GM19452 (cell line): ENCODE measurements at regions not wholly inside any gene's neighbourhood (a gene's known extent, or its start where the extent isn't known, plus 50 kb on each side); places are given as distances from the start of the nearest gene placed in this dataset.

Source experiments
- ATAC-seq: cut with Tn5 transposase; IDR thresholded peaks from one replicate; pipeline ENCODE4 v1.9.1; 2021; ENCODE audit not compliant: unreplicated experiment

DNA sequence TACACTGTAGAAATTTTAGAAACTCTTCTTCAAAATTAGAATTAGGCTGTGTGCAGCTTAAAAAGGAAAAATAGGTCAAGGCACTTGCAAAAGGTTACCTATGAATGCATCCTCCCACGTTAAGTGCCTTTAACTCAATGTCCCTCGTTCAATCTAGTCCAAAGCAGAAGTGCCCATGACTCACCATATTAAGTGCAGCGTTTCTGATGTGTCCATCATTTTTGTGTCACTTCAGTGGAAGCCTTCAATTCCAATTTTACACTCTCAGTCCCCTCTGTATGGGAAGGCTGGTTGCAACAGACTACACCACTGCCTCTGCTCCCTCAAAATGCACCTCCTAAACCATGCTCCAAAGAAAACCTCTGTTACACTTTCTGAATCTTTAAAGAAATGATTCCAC lies 53.4 kb downstream of the FOXB1 start:
- no peak for ATAC-seq

DNA sequence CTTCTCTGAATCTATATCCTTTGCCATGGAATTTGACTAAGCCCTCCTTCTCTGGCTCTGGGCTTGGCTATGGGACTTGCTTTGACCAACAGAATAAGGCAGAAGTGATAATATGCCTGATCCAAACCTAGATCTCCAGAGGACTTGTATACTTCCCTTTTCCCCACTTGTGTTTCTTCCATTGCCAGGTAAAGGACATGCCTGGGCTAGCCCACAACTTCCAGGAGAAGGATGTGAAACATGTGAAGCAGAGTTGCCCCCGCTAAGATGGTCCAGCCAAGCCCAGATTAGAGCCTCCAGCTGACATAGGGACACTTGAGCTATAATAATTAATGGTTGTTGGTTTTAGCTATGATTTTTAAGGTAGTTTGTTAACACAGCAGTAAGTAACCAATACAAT lies 55.1 kb downstream of the FOXB1 start:
- no peak for ATAC-seq

DNA sequence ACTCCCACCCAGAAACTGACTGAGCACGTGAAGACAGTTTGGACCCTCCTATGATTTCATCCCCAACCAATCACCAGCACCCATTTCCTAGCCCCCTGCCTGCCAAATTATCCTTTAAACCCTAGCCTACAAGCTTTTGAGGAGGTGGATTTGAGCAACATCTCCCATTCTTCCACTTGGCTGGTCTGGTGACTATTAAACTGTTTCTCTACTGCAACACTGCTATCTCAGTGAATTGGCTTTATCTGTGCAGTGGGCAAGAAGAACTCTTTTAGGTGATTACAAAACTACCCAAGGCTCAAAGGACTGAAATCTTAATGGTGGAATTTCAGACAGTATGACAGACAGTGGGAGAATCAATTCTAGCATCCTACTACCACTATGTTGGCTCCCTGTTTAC lies 57.6 kb downstream of the FOXB1 start:
- no peak for ATAC-seq

DNA sequence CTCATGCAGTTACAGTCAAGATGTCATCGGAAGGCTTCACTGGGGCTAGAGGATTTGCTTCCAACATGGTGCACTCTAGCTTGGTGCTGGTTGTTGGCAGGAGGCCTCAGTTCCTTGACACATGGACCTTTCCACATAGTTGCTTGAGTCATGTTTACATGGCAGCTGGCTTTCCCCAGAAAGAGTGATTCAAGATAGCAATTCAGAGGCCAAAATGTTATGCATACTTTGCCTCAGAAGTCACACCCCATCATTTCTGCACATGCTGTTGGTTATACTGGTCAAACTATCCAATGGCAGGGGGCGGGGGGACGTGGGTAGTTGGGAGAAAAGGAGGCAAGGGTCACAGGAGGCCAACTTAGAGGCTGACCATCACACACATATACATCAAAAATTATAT lies 58.7 kb downstream of the FOXB1 start:
- no peak for ATAC-seq

DNA sequence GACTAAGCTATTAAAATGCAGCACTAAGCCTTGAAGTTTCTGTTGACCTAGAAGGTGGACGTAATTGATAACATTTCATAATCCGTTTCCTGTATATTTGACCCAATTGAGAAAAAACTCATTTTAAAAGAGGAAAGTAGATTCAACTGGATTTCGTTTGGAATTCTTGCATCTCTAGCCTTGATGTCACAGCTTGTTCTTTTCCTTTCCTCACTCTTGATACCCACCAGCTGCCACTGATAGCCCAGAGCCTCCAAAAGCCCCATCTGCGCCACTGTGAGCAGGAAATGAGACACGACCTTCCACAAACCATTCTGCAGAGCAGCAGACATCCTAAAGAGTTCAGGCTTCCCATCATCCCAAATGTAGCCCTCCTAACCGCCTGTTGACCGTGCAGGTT lies 61.8 kb downstream of the FOXB1 start:
- no peak for ATAC-seq

- ATAC-seq = no peak
Observed at GRCh38 chr15:60070838-60071493, 66.9 kb downstream of the FOXB1 start.

GRCh38 chr15:60072826-60073465 lies 68.8 kb downstream of the FOXB1 start:
- ATAC-seq = no peak

DNA sequence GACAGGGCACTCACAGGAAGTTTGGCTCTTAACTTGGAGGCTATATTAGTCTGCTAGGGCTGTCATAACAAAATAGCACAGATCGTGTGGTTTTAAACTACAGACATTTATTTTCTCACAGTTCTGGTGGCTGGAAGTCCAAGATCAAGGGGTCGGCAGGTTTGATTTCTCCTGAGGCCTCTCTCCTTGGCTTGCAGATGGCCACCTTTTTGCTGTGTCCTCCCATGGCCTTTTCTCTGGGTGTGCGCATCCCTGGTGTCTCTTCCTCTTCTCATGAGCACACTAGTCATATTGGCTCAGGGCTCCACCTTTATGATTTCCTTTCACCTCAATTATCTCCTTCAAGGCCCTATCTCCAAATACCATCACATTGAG lies 69.3 kb downstream of the FOXB1 start:
- ATAC-seq = no peak

GRCh38 chr15:60074181-60074885 lies 70.2 kb downstream of the FOXB1 start:
- no peak for ATAC-seq

DNA sequence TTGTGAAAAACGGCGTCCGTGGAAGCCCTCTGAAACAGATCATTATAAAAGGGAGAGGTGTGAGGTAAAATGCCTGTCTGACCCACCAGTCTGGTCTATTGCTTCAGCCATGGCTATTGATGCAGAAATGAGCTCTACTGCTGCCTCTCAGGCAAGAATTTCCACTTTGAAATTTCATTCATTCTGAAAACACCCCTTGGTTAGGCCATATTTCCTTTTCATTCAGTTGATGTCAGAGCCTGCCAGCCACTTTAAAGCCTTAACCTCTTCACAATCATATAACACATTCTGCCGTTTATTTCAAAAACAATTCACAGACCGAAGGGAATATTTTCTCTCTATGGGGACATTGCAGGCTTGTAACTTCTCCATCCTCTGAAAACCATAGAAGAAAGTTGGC lies 71.9 kb downstream of the FOXB1 start:
- no peak for ATAC-seq

- no peak for ATAC-seq
Observed at GRCh38 chr15:60076582-60077276, 72.6 kb downstream of the FOXB1 start.

GRCh38 chr15:60077581-60078359 lies 73.7 kb downstream of the FOXB1 start:
- no peak for ATAC-seq

DNA sequence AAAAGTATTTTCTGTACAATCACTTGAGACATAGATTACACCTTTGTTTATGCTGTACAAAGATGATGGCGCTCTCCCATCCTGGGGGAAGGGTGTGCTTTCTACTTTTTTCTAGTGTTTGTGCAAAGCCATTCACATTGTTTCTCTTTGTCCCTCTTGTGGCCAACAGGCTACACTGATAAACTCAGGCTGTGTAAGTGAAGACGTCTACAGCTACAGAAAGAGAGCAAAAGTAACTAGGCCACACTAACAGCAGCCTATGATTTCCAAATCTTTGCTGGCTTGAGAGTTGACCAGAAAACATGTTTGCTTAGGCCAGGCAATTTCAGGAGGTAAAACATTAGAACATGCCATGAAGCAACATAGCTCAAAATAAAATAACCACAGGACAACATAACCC lies 75.1 kb downstream of the FOXB1 start:
- ATAC-seq = no peak

- ATAC-seq = no peak
Observed at GRCh38 chr15:60081976-60082375, 77.9 kb downstream of the FOXB1 start.

GRCh38 chr15:60083318-60083717 lies 79.2 kb downstream of the FOXB1 start:
- ATAC-seq = no peak

DNA sequence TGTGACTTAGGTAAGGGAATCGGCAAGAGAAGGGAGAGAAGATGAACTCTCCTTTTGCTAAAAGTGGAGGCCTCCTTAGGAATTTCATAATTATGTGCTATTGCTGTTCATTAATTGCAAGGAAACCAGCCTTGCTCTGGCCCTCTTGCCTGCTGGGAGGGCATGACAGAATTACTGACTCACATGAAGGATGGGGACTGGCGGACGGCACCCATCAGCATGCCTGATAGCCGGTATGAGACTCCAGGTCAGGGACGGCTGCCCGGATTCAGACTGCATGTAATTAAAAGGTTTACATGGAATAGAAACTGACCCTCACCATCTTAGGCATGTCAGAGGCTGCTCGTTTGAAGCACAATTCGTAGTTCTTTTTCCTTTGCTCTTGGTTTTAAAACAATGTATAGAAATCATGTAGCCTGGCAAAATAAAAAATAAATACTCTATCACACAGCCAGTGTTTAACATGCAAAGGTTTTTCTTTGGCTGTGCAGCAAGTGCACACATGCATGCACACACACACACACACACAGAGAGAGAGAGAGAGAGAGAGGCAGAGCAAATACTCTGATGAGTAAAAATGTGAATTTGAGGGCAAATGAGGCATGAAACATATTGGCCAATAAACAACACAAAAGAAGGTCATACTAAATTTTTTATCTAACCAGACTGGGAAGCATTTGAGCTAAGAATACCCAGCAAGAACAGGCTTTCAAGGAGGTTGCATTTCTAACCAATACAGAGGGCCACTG lies 82.7 kb downstream of the FOXB1 start:
- no peak for ATAC-seq

GRCh38 chr15:60087561-60087960 lies 83.5 kb downstream of the FOXB1 start:
- no peak for ATAC-seq

DNA sequence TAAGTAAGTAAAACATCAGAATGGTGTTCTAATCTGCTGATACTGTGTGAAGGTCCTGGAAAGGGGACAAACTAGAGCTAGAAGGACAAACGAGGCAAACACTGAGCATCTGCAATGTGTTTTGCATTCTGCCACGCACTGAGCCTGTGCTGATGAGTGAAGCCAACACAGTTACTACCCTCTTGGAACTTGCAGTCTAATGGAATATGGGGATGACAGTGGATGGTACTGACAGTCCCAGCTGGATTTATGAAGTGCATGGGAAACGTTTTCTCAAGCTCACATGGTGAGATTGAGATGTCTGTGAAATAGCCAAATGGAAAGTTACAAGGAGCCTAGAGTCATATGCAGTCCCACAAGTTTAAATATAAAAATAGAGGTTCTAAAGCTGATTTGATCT lies 86.6 kb downstream of the FOXB1 start:
- no peak for ATAC-seq

DNA sequence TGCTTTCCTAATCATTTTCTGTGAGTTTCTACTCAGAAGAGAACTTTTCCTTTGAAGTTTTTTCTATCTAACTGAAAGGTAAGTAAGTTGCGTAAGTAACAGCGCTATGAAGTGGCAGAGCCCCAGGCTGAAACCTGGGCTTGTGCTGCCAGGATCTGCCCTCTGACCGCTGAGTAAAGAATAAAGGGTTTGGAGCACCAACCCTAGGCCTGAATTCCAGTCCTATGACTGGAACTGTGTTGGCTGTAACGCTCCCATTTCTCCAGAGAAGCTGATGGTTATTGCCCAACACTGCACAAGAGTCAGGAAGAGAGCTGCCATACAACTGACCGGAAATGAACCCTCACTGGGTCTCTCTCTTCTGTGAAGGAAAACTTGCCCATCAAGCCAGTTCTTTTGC lies 87.0 kb downstream of the FOXB1 start:
- ATAC-seq = no peak

GRCh38 chr15:60091911-60092310 lies 87.8 kb downstream of the FOXB1 start:
- no peak for ATAC-seq
